MG63 (cell line): ENCODE measurements at regions not wholly inside any gene's neighbourhood (a gene's known extent, or its start where the extent isn't known, plus 50 kb on each side); places are given as distances from the start of the nearest gene placed in this dataset.

Source experiments
- DNase-seq: peaks from one replicate; pipeline ENCODE4 v3.0.0-alpha.2; 2020
- H3K27me3 ChIP-seq: fragments of 250-450 bp; sonication (Bioruptor Pico); 2 replicates; pipeline ENCODE4 v1.5.1; 2020; ENCODE audit warnings: mild to moderate bottlenecking, moderate library complexity
- H3K36me3 ChIP-seq: fragments of 250-450 bp; sonication (Bioruptor Pico); 2 replicates; pipeline ENCODE4 v1.5.1; 2020; ENCODE audit warnings: mild to moderate bottlenecking, moderate library complexity
- H3K4me3 ChIP-seq: fragments of 250-450 bp; sonication (Bioruptor Pico); 2 replicates; pipeline ENCODE4 v1.5.1; 2020; ENCODE audit warnings: mild to moderate bottlenecking, moderate library complexity
- H3K9me3 ChIP-seq: fragments of 250-450 bp; sonication (Bioruptor Pico); 2 replicates; pipeline ENCODE4 v1.5.1; 2020; ENCODE audit warnings: mild to moderate bottlenecking, moderate library complexity

DNA sequence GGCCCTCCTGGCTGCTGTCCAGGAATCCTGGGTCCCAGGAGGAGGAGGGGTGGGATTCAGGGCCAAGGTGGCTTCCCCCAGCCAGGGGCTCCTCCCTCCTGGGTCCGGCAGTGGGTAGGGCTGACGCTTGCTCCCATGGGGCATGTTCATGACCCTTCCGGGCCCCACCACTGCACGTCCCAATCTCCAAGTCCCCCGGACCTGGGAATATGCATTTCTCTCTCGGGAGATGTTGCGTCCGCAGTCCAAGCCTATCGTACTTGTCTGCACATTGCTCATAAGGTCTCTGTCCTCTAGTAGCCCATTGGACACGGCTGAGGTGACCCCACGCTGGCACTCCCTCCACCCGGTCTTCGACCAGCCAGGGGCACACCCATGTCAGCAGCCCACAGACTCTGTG, 192.3 kb downstream of the TEX29 start:
- H3K36me3 ChIP-seq, result no peaks in the 10 kb centered on the region

DNA sequence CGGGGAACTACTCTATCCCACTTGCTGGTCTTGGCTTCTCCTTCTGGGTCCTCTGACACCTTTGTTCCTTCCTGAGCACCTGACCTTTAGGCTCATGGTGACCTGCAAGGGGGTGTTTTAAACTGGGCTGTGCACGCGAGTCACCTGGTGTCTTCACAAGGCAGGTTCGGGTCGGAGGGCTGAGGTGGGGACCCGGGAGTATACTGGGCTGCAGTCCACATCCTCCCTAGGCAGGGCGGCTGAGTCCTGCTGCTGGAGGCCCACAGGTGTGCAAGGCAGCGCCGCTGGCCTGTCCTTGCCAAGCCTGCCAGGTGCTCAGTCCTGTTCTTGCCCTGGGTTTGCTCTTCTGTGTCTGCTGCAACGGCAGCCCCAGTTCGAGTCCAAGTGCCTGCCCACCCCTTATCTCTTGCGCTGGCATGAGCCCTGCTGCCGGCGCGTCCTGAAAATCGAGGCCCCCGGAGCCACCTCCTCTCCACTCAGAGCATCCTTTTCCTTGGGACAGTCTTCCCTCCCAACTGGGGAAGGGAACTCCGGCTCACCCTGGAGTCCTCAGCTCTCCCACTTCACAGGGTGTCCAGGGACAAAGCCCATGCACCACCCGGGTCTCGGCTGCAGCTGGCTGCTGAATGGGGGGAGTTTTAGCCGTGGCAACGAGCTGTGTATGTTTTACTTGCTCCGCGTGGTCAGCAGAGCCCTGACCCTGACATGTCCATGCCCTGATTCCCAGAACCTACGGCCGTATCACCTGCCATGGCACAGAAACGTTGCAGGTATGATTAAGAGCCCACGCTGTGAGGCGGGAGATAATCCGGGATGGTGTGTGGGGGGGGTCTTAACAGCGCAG, 193.5 kb downstream of the TEX29 start:
- no peaks in the 10 kb centered on the region; the same call in 1 of the 2 replicates for H3K27me3 ChIP-seq
- no peak for DNase-seq
- H3K9me3 ChIP-seq, result no peaks in the 10 kb centered on the region
- no peak overlapping the region for H3K4me3 ChIP-seq
- H3K36me3 ChIP-seq, result no peaks in the 10 kb centered on the region

More for the DNA sequence above, 192.3 kb downstream of the TEX29 start:
- DNase-seq, result no peak
- H3K9me3 ChIP-seq, result no peaks in the 10 kb centered on the region
- no peak overlapping the region for H3K4me3 ChIP-seq
- no peaks in the 10 kb centered on the region; the same call in 1 of the 2 replicates for H3K27me3 ChIP-seq

DNA sequence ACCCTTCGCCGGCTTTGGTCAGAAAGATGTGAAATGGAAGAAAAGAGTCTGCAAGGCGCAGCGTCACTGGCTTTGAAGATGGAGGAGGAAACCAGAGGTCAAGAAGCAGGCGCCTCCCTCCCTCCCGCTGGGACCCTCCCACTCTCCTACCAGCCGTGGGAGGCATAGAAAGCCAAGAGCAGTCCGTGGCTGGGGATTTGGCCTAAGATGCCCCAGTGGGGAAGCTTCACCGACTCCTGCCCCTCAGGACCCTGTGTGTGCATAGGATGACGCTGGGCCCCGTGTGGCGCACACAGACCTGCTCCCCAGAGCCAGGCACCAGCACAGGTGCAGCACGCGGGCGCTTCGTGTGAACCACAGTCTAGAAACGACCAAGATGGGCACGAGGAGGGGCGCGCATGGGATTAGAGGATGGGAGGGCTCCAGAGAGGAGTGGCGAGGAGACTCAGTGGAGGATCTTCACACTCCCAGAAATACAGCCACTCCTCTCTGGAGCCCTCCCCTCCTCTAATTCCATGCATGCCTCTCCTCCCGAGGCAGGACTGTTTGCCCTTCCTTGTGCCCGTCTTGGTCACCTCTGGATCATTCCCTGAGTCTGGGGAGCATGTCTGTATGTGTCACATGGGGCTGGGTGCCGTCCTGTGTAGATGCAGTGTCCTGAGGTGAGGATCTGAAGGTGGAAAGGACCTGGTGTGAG, 194.3 kb downstream of the TEX29 start:
- H3K27me3 ChIP-seq, result no peaks in the 10 kb centered on the region; the same call in 1 of the 2 replicates
- H3K36me3 ChIP-seq, result no peaks in the 10 kb centered on the region
- DNase-seq, result no peak
- H3K9me3 ChIP-seq, result no peaks in the 10 kb centered on the region
- no peak overlapping the region for H3K4me3 ChIP-seq

DNA sequence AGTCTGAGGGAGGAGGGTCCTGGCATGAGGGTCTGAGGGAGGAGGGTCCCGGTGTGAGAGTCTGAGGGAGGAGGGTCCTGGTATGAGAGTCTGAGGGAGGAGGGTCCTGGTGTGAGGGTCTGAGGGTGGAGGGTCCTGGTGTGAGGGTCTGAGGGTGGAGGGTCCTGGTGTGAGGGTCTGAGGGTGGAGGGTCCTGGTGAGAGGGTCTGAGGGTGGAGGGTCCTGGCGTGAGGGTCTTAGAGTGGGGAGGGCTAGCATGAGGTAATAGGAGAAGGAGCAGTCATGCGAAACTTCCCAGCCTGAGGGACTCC, 194.8 kb downstream of the TEX29 start:
- DNase-seq, result no peak
- Histone ChIP-seq H3K27me3 (no peaks in the 10 kb centered on the region; the same call in 1 of the 2 replicates), H3K4me3 (no peak overlapping the region), H3K36me3 (no peaks in the 10 kb centered on the region), H3K9me3 (no peaks in the 10 kb centered on the region)

DNA sequence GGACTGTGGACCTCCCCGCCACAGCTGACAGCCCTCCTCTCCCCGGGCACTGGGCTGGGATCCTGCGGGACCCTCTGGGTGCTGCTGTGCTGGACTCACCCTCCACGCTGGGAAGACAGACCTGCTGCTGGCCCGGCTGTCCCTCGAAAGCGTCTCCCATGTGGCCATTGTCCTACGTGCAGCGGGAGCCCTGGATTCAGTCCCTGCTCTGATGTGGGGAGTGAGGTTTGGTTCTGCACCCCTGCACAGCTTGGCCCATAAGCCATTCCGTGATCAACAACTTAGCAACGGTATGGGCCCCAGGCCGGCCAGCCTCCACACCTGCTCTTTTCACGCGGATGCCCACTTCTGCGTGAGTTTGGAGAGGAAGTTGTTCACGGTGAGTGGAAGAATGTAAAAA, 195.2 kb downstream of the TEX29 start:
- Histone ChIP-seq H3K36me3 (no peaks in the 10 kb centered on the region), H3K9me3 (no peaks in the 10 kb centered on the region), H3K4me3 (no peak overlapping the region), H3K27me3 (no peaks in the 10 kb centered on the region; the same call in 1 of the 2 replicates)
- DNase-seq, result no peak

DNA sequence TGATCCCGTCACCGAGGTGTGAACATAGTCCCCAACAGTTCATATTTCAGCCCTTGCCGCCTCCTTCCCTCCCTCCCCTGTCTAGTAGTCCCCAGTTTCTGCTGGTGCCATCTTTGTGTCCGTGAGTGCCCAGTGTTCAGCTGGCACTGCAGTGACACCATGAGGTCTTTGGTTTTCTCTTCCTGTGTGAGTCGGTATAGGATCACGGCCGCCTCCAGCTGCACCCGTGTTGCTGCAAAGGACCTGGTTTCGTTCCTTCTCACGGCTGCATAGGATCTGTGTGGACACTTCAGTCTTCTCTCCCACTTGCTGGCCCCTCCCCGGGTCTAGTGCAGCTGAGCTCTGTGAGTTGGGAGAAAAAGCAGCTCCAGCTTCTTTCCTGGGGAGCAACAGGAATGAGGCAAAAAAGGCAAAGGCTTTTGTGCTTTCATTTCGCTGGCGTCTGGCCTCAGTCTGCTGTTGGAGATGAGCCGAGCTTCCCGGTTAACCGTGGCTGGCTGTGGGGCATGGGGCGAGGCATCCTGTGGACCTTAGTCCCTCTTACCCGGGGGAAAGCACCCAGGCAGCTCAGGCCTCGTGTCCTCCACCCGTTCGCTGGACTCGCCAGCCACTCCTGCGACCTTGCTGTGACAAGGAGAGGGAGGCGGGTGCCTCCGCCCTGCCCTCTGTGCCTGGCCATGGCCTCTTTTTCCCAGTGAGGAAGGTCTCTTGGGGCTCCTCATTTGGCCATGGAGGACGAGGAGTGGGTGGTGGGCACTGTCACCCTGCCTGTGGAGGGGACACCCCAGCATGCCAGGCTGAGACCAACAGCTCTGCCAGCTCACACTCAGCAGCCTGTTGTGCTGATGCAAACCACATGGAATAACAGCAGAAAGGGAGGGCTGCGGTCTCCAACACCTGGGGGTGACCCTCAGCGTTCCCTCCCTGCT, 196.5 kb downstream of the TEX29 start:
- DNase-seq, result peak; percentile 17
- Histone ChIP-seq H3K36me3 (no peaks in the 10 kb centered on the region), H3K9me3 (no peaks in the 10 kb centered on the region), H3K27me3 (no peaks in the 10 kb centered on the region; the same call in 1 of the 2 replicates), H3K4me3 (peak overlapping the region; percentile 15; the same call in 1 of the 2 replicates)

DNA sequence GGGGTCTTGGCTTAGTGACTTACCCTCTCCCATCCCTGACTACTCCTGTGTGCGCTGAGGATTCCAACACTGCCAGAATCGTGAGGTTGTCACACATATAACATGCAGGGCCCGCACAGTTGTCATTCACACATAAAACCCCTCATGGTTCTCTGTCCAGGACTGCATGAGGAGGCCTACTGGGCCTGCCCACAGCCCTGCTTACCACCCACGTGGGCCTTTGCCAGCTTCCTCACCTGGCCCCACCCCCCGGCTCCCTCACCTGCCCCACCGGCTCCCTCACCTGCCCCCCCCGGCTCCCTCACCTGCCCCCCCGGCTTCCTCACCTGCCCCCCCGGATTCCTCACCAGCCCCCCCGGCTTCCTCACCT, 197.2 kb downstream of the TEX29 start:
- Histone ChIP-seq H3K27me3 (no peaks in the 10 kb centered on the region; the same call in 1 of the 2 replicates), H3K4me3 (no peak overlapping the region), H3K36me3 (no peaks in the 10 kb centered on the region), H3K9me3 (no peaks in the 10 kb centered on the region)
- DNase-seq, result no peak

DNA sequence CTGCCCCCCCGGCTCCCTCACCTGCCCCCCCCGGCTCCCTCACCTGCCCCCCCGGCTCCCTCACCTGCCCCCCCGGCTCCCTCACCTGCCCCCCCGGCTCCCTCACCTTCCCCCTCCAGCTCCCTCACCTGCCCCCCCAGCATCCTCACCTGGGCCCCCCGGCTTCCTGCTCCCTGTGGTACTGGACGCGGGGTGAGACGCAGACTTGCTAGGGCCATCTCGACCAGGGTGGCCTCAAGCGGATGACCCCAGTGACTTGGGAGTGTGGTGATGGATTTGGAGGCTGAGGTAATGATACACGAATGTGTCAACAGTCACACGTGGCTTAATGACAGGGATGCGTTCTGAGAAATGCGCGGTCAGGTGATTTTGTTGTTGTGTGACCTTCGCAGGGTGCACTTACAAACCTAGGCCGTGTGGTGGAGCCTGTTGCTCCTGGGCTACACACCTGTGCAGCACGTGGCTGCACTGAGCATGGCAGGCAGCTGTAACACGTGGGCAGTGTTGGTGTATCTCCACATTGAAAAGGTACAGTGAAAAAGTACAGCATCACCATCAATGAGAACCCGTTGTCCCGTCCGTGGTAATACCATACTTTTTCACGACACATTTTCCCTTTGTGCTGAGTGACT, 197.8 kb downstream of the TEX29 start:
- Histone ChIP-seq H3K4me3 (no peak overlapping the region), H3K27me3 (no peaks in the 10 kb centered on the region; the same call in 1 of the 2 replicates), H3K36me3 (no peaks in the 10 kb centered on the region), H3K9me3 (no peaks in the 10 kb centered on the region)
- no peak for DNase-seq

DNA sequence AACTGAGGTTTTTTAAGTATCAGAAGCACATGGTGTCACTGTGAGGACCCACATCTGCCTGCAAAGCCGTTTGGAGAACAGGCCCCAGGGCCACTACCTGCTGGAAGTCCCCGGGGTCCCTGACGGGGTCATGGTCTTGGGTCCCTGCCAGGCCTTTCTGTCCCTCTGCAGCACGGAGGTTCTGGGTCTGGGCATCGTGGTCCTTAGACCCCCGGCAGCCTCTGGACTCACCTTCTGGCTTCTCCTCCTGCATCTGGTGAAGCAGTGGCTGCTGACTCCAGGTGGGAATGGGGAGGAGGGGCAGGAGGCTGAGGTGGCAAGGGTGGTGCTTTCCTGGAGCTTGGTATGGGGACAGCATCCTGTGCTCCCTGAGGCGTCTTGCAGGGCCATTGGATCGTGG, 198.6 kb downstream of the TEX29 start:
- Histone ChIP-seq H3K36me3 (no peaks in the 10 kb centered on the region), H3K4me3 (no peak overlapping the region), H3K27me3 (no peaks in the 10 kb centered on the region; the same call in 1 of the 2 replicates), H3K9me3 (no peaks in the 10 kb centered on the region)
- no peak for DNase-seq

DNA sequence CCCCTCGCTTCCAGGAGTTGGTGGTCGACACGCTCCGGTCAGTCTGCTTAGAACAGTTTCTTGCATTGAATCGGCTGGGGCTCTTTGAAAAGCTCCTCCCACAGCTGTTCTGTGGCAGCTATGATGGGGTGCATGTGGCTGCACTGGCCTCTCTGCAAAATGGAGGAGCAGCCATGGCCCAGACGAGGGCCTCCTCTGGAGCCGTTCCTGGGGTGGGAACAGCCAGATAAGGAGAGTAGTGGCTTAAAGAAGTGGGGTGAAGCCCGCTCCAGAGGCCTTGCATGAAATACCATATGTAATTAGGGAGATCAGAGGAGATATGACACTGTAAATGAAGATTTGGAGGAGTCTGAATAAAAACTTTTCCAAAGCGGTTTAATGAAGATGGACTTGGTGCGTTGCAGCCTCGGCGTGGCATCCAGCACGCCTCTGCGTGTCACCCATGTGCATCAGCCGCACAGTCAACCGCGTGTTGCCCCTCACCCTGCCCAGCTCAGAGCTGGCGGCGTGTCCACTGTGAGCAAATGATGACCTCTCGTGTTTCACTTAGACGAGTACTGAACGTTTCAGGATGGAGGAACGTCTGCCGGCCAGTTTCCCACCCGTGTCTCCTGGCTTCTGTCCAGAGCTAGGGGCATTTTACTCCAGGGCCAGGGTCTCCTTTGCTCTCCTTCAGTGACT, 199.2 kb downstream of the TEX29 start:
- DNase-seq, result no peak
- Histone ChIP-seq H3K9me3 (no peaks in the 10 kb centered on the region), H3K4me3 (no peak overlapping the region), H3K27me3 (no peaks in the 10 kb centered on the region; the same call in 1 of the 2 replicates), H3K36me3 (no peaks in the 10 kb centered on the region)

DNA sequence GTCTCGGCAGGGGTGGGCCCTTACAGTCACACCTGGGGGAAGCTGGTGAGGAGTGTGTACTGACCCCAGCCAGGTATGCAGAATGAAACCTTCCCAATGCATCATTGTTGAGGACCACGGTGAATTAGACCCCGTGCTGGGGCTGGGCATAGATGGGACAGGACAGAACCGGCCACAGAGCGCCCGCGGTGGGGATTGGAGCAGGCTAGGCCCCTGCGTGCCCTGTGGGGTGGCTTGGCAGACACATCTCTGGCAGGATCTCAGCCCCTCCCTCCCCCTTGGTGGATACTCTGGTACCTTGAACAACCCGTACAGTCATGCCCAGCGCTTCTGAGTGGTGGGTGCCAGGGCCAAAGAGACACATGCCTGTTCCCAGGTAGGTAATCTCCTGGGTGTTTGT, 200.6 kb downstream of the TEX29 start:
- no peaks in the 10 kb centered on the region for H3K9me3 ChIP-seq
- H3K4me3 ChIP-seq, result no peak overlapping the region
- no peak for DNase-seq
- H3K27me3 ChIP-seq, result no peaks in the 10 kb centered on the region; the same call in 1 of the 2 replicates
- no peaks in the 10 kb centered on the region for H3K36me3 ChIP-seq

DNA sequence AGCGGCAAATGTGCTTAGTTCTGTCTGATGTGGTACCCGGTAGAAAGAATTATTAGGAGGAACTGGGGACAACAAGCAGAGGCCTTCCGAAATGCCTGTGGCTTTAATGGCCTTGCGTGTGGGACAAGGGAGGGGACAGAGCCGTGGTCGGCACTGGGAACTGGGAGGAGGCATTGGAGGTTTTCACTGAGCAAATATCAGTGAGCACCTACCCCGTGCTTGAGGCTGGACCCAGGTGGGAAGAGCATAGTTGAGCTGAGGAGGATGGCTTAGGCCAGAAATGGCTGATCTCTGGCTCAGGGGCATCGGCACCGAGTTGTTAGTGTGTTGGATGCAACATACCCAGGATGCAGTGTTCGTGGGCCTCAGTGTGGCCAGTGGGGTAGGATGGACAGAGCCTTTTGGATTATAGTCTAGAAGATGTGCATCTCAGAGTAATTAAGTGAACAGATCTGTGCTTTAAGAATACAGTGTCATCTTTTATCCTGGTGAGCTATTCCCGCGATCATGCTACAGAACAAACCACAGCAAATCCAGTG, 201.3 kb downstream of the TEX29 start:
- DNase-seq, result no peak
- no peaks in the 10 kb centered on the region for H3K27me3 ChIP-seq
- H3K9me3 ChIP-seq, result no peaks in the 10 kb centered on the region

DNA sequence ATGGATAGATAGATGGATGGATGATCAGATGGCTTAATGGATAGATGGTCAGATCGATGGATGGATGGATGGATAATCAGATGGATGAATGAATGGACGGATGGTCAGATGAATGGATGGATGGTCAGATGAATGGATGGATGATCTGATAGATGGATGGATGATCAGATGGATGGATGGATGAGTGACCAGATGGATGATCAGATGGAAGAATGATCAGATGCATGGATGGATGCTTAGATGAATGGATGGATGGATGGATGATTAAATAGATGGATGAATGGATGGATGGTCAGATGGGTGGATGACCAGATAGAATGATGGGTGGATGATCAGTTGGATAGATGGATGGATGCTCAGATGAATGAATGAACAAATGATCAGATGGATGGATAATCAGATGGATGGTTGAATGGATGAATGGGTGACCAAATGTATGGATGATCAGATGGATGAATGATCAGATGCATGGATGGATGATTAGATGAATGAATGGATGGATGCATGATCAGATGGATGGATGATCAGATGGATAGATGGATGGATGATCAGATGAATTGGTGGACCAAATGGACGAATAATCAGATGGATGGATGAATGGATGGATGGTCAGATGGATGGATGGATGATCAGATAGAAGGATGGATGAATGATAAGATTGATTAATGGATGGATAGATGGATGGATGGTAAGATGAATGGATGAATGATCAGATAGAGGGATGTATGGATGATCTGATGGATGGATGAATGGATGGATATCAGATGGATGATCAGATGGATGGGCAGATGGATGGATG, 205.1 kb downstream of the TEX29 start:
- no peak overlapping the region for H3K4me3 ChIP-seq
- no peak for DNase-seq
- no peaks in the 10 kb centered on the region for H3K27me3 ChIP-seq
- H3K9me3 ChIP-seq, result no peaks in the 10 kb centered on the region
- no peaks in the 10 kb centered on the region for H3K36me3 ChIP-seq

More for the DNA sequence above, 201.3 kb downstream of the TEX29 start:
- H3K4me3 ChIP-seq, result no peak overlapping the region
- H3K36me3 ChIP-seq, result no peaks in the 10 kb centered on the region

DNA sequence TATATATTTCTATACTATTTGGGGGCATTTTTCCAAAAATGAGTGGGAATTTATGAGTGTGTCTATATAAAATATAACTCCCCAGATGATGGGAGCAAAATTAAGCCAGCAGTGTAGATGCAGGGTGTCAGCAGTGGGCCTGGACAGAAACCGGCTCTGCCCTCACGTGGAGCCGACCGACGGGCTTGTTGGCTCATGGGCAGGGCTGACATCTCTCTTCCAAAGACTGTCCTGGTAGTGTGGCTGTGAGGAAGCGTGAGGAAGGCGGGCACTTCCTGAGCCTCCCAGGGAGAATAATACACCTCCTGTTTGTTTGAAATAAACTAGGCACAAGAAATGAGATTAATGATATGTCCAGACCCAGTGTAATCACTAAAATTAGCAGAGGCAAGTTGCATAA, 206.5 kb downstream of the TEX29 start:
- no peaks in the 10 kb centered on the region for H3K36me3 ChIP-seq
- no peaks in the 10 kb centered on the region for H3K9me3 ChIP-seq
- DNase-seq, result no peak

DNA sequence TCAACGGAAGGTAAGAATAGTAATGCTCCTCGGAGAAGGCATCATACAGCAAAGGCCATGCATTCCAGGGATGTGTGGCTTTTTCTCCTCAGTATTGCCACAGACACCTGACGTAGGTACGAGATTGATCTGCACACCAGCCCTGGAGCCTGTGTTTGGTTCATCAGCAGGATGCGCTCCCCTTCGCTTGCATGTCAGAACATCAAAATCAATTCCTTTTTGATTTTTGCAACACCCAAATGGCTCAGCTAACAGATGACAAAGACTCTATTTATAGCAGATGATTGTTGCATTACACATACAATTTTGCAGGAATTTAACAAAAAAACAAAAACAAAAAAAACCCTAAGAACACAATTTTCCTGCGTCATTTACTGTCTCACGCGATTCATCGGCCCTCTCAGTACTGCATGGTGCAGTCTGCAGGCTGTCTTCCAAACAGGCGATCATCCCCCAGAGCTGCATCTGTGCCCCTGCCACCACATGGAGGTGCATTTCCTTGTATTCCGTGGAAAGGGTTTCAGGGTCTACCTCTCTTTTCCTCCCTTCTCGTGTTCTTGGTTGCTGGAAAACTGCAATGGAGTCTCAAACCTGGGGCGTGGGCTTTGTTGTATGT, 207.3 kb downstream of the TEX29 start:
- H3K9me3 ChIP-seq, result no peaks in the 10 kb centered on the region
- no peaks in the 10 kb centered on the region for H3K36me3 ChIP-seq
- no peak overlapping the region for H3K4me3 ChIP-seq
- DNase-seq, result no peak
- H3K27me3 ChIP-seq, result no peaks in the 10 kb centered on the region

More for the DNA sequence above, 206.5 kb downstream of the TEX29 start:
- Histone ChIP-seq H3K27me3 (no peaks in the 10 kb centered on the region), H3K4me3 (no peak overlapping the region)
